GM12878 (cell line): ENCODE measurements at regions not wholly inside any gene's neighbourhood (a gene's known extent, or its start where the extent isn't known, plus 50 kb on each side); places are given as distances from the start of the nearest gene placed in this dataset.

Source experiments
- DPF2 ChIP-seq: fragments of 450-650 bp; IDR thresholded peaks from 2 replicates; pipeline ENCODE4 v1.6.1; 2017; ENCODE audit warnings: mild to moderate bottlenecking
- KLF5 ChIP-seq: fragments of 450-650 bp; IDR thresholded peaks from 2 replicates; pipeline ENCODE4 v1.6.1; 2014; ENCODE audit warnings: mild to moderate bottlenecking; ENCODE audit not compliant: partially characterized antibody
- NFYA ChIP-seq: IDR thresholded peaks from 2 replicates; pipeline ENCODE4 v1.6.1; 2011; ENCODE audit warnings: low read depth, mild to moderate bottlenecking, low read length, improper control_type of control experiment, borderline replicate concordance
- SUZ12 ChIP-seq: fragments of 200-600 bp; sonication (generic); IDR thresholded peaks from one replicate; pipeline ENCODE4 v1.6.1; 2018; ENCODE audit warnings: antibody characterized with exemption, mild to moderate bottlenecking; ENCODE audit not compliant: unreplicated experiment
- TAF1 ChIP-seq: IDR thresholded peaks from 2 replicates; pipeline ENCODE4 v1.6.1; 2011; ENCODE audit warnings: mild to moderate bottlenecking, low read depth, low read length, borderline replicate concordance
- TBL1XR1 ChIP-seq: IDR thresholded peaks from 2 replicates; pipeline ENCODE4 v1.6.1; 2012; ENCODE audit warnings: low read depth, low read length, improper control_type of control experiment
- TCF3 ChIP-seq: IDR thresholded peaks from 2 replicates; pipeline ENCODE4 v1.6.1; 2012; ENCODE audit warnings: low read depth, mild to moderate bottlenecking, low read length, borderline replicate concordance; ENCODE audit not compliant: insufficient read depth
- ZZZ3 ChIP-seq: IDR thresholded peaks from 2 replicates; pipeline ENCODE4 v1.6.1; 2011; ENCODE audit warnings: low read depth; ENCODE audit not compliant: control insufficient read depth, insufficient read length
- TF ChIP-seq, protein P1 (sequence below): fragments of 450-650 bp; conservative IDR thresholded peaks from 2 replicates; pipeline ENCODE4 v1.6.1; 2017; ENCODE audit warnings: mild to moderate bottlenecking, moderate library complexity
- TF ChIP-seq, protein P2 (sequence below): fragments of 450-650 bp; IDR thresholded peaks from 2 replicates; pipeline ENCODE4 v1.6.1; 2014; ENCODE audit warnings: mild to moderate bottlenecking
- TF ChIP-seq, protein P3 (sequence below): fragments of 150-350 bp; IDR thresholded peaks from 2 replicates; pipeline ENCODE4 v1.6.1; 2016; ENCODE audit warnings: low read depth, low read length
- TF ChIP-seq, protein P4 (sequence below): fragments of 450-650 bp; IDR thresholded peaks from 2 replicates; pipeline ENCODE4 v1.6.1; 2016; ENCODE audit warnings: mild to moderate bottlenecking
- TF ChIP-seq, protein P5 (sequence below): fragments of 450-650 bp; IDR thresholded peaks from 2 replicates; pipeline ENCODE4 v1.6.1; 2017; ENCODE audit warnings: mild to moderate bottlenecking, low read depth, inconsistent platforms; ENCODE audit not compliant: poor library complexity, severe bottlenecking
- TF ChIP-seq, protein P6 (sequence below): fragments of 450-650 bp; IDR thresholded peaks from 2 replicates; pipeline ENCODE4 v1.6.1; 2017; ENCODE audit warnings: borderline replicate concordance
- TF ChIP-seq, protein P7 (sequence below): fragments of 450-650 bp; IDR thresholded peaks from 2 replicates; pipeline ENCODE4 v1.6.1; 2018; ENCODE audit warnings: mild to moderate bottlenecking, low read depth, moderate library complexity; ENCODE audit not compliant: partially characterized antibody

DNA sequence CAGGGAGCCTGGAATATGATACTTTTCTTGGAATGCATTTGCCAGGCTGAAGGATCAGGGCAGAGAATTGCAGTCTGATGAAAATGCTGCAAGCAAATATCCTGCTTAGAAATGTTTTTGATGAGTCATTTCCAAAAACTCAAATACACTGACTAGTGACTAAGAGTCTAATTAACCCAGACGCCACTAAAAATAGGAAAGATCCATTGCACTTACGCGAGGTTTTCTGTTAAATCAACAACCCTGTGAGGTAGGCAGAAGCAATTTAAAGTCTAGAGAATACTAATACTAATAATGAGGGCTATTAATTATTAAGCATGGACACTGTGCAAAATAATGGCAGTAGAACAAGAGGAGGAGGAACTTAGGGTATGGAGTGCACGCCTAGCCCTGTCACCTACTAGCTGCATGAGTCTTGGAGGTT lies 130.1 kb upstream of the DOK5 start (continued):
- TF ChIP-seq, protein P1, sequence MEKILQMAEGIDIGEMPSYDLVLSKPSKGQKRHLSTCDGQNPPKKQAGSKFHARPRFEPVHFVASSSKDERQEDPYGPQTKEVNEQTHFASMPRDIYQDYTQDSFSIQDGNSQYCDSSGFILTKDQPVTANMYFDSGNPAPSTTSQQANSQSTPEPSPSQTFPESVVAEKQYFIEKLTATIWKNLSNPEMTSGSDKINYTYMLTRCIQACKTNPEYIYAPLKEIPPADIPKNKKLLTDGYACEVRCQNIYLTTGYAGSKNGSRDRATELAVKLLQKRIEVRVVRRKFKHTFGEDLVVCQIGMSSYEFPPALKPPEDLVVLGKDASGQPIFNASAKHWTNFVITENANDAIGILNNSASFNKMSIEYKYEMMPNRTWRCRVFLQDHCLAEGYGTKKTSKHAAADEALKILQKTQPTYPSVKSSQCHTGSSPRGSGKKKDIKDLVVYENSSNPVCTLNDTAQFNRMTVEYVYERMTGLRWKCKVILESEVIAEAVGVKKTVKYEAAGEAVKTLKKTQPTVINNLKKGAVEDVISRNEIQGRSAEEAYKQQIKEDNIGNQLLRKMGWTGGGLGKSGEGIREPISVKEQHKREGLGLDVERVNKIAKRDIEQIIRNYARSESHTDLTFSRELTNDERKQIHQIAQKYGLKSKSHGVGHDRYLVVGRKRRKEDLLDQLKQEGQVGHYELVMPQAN, result no peak
- TF ChIP-seq TCF3, result no peak
- no peak for TF ChIP-seq KLF5
- TF ChIP-seq, protein P2, sequence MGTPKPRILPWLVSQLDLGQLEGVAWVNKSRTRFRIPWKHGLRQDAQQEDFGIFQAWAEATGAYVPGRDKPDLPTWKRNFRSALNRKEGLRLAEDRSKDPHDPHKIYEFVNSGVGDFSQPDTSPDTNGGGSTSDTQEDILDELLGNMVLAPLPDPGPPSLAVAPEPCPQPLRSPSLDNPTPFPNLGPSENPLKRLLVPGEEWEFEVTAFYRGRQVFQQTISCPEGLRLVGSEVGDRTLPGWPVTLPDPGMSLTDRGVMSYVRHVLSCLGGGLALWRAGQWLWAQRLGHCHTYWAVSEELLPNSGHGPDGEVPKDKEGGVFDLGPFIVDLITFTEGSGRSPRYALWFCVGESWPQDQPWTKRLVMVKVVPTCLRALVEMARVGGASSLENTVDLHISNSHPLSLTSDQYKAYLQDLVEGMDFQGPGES, result no peak
- TF ChIP-seq, protein P3, sequence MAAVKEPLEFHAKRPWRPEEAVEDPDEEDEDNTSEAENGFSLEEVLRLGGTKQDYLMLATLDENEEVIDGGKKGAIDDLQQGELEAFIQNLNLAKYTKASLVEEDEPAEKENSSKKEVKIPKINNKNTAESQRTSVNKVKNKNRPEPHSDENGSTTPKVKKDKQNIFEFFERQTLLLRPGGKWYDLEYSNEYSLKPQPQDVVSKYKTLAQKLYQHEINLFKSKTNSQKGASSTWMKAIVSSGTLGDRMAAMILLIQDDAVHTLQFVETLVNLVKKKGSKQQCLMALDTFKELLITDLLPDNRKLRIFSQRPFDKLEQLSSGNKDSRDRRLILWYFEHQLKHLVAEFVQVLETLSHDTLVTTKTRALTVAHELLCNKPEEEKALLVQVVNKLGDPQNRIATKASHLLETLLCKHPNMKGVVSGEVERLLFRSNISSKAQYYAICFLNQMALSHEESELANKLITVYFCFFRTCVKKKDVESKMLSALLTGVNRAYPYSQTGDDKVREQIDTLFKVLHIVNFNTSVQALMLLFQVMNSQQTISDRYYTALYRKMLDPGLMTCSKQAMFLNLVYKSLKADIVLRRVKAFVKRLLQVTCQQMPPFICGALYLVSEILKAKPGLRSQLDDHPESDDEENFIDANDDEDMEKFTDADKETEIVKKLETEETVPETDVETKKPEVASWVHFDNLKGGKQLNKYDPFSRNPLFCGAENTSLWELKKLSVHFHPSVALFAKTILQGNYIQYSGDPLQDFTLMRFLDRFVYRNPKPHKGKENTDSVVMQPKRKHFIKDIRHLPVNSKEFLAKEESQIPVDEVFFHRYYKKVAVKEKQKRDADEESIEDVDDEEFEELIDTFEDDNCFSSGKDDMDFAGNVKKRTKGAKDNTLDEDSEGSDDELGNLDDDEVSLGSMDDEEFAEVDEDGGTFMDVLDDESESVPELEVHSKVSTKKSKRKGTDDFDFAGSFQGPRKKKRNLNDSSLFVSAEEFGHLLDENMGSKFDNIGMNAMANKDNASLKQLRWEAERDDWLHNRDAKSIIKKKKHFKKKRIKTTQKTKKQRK, result no peak
- TF ChIP-seq DPF2, result peak; percentile 76
- TF ChIP-seq, protein P4, sequence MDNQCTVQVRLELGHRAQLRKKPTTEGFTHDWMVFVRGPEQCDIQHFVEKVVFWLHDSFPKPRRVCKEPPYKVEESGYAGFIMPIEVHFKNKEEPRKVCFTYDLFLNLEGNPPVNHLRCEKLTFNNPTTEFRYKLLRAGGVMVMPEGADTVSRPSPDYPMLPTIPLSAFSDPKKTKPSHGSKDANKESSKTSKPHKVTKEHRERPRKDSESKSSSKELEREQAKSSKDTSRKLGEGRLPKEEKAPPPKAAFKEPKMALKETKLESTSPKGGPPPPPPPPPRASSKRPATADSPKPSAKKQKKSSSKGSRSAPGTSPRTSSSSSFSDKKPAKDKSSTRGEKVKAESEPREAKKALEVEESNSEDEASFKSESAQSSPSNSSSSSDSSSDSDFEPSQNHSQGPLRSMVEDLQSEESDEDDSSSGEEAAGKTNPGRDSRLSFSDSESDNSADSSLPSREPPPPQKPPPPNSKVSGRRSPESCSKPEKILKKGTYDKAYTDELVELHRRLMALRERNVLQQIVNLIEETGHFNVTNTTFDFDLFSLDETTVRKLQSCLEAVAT, result no peak
- no peak for TF ChIP-seq NFYA
- TF ChIP-seq TAF1, result no peak
- TF ChIP-seq, protein P5, sequence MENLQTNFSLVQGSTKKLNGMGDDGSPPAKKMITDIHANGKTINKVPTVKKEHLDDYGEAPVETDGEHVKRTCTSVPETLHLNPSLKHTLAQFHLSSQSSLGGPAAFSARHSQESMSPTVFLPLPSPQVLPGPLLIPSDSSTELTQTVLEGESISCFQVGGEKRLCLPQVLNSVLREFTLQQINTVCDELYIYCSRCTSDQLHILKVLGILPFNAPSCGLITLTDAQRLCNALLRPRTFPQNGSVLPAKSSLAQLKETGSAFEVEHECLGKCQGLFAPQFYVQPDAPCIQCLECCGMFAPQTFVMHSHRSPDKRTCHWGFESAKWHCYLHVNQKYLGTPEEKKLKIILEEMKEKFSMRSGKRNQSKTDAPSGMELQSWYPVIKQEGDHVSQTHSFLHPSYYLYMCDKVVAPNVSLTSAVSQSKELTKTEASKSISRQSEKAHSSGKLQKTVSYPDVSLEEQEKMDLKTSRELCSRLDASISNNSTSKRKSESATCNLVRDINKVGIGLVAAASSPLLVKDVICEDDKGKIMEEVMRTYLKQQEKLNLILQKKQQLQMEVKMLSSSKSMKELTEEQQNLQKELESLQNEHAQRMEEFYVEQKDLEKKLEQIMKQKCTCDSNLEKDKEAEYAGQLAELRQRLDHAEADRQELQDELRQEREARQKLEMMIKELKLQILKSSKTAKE, result peak; percentile 58
- TF ChIP-seq TBL1XR1, result no peak
- TF ChIP-seq, protein P6, sequence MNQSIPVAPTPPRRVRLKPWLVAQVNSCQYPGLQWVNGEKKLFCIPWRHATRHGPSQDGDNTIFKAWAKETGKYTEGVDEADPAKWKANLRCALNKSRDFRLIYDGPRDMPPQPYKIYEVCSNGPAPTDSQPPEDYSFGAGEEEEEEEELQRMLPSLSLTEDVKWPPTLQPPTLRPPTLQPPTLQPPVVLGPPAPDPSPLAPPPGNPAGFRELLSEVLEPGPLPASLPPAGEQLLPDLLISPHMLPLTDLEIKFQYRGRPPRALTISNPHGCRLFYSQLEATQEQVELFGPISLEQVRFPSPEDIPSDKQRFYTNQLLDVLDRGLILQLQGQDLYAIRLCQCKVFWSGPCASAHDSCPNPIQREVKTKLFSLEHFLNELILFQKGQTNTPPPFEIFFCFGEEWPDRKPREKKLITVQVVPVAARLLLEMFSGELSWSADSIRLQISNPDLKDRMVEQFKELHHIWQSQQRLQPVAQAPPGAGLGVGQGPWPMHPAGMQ, result no peak
- TF ChIP-seq SUZ12, result no peak
- no peak for TF ChIP-seq ZZZ3
- TF ChIP-seq, protein P7, sequence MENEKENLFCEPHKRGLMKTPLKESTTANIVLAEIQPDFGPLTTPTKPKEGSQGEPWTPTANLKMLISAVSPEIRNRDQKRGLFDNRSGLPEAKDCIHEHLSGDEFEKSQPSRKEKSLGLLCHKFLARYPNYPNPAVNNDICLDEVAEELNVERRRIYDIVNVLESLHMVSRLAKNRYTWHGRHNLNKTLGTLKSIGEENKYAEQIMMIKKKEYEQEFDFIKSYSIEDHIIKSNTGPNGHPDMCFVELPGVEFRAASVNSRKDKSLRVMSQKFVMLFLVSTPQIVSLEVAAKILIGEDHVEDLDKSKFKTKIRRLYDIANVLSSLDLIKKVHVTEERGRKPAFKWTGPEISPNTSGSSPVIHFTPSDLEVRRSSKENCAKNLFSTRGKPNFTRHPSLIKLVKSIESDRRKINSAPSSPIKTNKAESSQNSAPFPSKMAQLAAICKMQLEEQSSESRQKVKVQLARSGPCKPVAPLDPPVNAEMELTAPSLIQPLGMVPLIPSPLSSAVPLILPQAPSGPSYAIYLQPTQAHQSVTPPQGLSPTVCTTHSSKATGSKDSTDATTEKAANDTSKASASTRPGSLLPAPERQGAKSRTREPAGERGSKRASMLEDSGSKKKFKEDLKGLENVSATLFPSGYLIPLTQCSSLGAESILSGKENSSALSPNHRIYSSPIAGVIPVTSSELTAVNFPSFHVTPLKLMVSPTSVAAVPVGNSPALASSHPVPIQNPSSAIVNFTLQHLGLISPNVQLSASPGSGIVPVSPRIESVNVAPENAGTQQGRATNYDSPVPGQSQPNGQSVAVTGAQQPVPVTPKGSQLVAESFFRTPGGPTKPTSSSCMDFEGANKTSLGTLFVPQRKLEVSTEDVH, result no peak
